Trophoblast cell (in vitro differentiated cells and primary cell): ENCODE measurements at regions not wholly inside any gene's neighbourhood (a gene's known extent, or its start where the extent isn't known, plus 50 kb on each side); places are given as distances from the start of the nearest gene placed in this dataset.

Experiments
- DNase-seq, 2 donors: peaks; one replicate each; pipeline ENCODE4 v3.0.0-alpha.2; 2016
- H2AFZ ChIP-seq: 2 replicates; pipeline ENCODE4 v1.6.1; 2013; ENCODE audit warnings: low read length, moderate library complexity, mild to moderate bottlenecking; ENCODE audit not compliant: insufficient read depth, poor library complexity
- H2AK5ac ChIP-seq: 2 replicates; pipeline ENCODE4 v1.6.1; 2013; ENCODE audit warnings: mild to moderate bottlenecking, low read length
- H2BK120ac ChIP-seq: 2 replicates; pipeline ENCODE4 v1.6.1; 2013; ENCODE audit warnings: low read length, mild to moderate bottlenecking, moderate library complexity; ENCODE audit not compliant: insufficient read depth, poor library complexity
- H2BK12ac ChIP-seq: 2 replicates; pipeline ENCODE4 v1.6.1; 2013; ENCODE audit warnings: mild to moderate bottlenecking, low read length, moderate library complexity
- H2BK5ac ChIP-seq: 2 replicates; pipeline ENCODE4 v1.6.1; 2013; ENCODE audit warnings: low read length, low read depth, moderate library complexity, mild to moderate bottlenecking; ENCODE audit not compliant: poor library complexity
- H3K14ac ChIP-seq: 2 replicates; pipeline ENCODE4 v1.6.1; 2013; ENCODE audit warnings: mild to moderate bottlenecking, low read length
- H3K18ac ChIP-seq: 2 replicates; pipeline ENCODE4 v1.6.1; 2013; ENCODE audit warnings: mild to moderate bottlenecking, low read length
- H3K23ac ChIP-seq: 2 replicates; pipeline ENCODE4 v1.6.1; 2013; ENCODE audit warnings: low read length
- H3K27ac ChIP-seq: 2 replicates; pipeline ENCODE4 v1.5.1; 2013; ENCODE audit warnings: low read depth, mild to moderate bottlenecking, inconsistent platforms, low read length, moderate library complexity
- H3K27me3 ChIP-seq: 2 replicates; pipeline ENCODE4 v1.6.1; 2013; ENCODE audit warnings: inconsistent platforms, mild to moderate bottlenecking, low read length, moderate library complexity; ENCODE audit not compliant: insufficient read depth
- H3K36me3 ChIP-seq, 2 experiments: 1 replicate in 1 of 2; 2 replicates in 1 of 2; pipeline ENCODE4 v1.6.1; 2013; ENCODE audit warnings: low read length in 2 of 2, mild to moderate bottlenecking in 2 of 2, moderate library complexity in 1 of 2; ENCODE audit not compliant: insufficient read depth in 2 of 2, control insufficient read depth in 1 of 2
- H3K4ac ChIP-seq: 2 replicates; pipeline ENCODE4 v1.6.1; 2013; ENCODE audit warnings: low read depth, mild to moderate bottlenecking, low read length, moderate library complexity
- H3K4me1 ChIP-seq, 2 experiments: 1 replicate in 1 of 2; 2 replicates in 1 of 2; pipeline ENCODE4 v1.6.1; 2013; ENCODE audit warnings: low read length in 2 of 2, mild to moderate bottlenecking in 2 of 2, moderate library complexity in 1 of 2; ENCODE audit not compliant: insufficient read depth in 2 of 2, control insufficient read depth in 1 of 2
- H3K4me2 ChIP-seq: 2 replicates; pipeline ENCODE4 v1.6.1; 2013; ENCODE audit warnings: inconsistent platforms, mild to moderate bottlenecking, low read length, moderate library complexity
- H3K4me3 ChIP-seq: 2 replicates; pipeline ENCODE4 v1.5.1; 2013; ENCODE audit warnings: mild to moderate bottlenecking, low read depth, low read length, inconsistent platforms
- H3K79me1 ChIP-seq: one replicate; pipeline ENCODE4 v1.6.1; 2013; ENCODE audit warnings: low read length
- H3K79me2 ChIP-seq: 2 replicates; pipeline ENCODE4 v1.6.1; 2013; ENCODE audit warnings: low read length, mild to moderate bottlenecking; ENCODE audit not compliant: control insufficient read depth, insufficient read depth, poor library complexity
- H3K9ac ChIP-seq: 2 replicates; pipeline ENCODE4 v1.6.1; 2013; ENCODE audit warnings: mild to moderate bottlenecking, low read length
- H3K9me3 ChIP-seq: 2 replicates; pipeline ENCODE4 v1.6.1; 2013; ENCODE audit warnings: low read depth, mild to moderate bottlenecking, control low read depth, inconsistent platforms, low read length; ENCODE audit not compliant: insufficient read depth
- H4K12ac ChIP-seq: 2 replicates; pipeline ENCODE4 v1.6.1; 2013; ENCODE audit warnings: low read depth, mild to moderate bottlenecking, low read length, moderate library complexity
- H4K8ac ChIP-seq: 2 replicates; pipeline ENCODE4 v1.6.1; 2013; ENCODE audit warnings: low read depth, mild to moderate bottlenecking, low read length, moderate library complexity
- H4K91ac ChIP-seq: one replicate; pipeline ENCODE4 v1.6.1; 2013; ENCODE audit warnings: low read depth, mild to moderate bottlenecking, low read length, moderate library complexity
- WGBS: extraction: QIAGEN DNeasy Blood & Tissue Kit; methylation state at CpG from one replicate; pipeline ENCODE4 v1.1.7; 2013; ENCODE audit warnings: missing lambda C conversion rate; ENCODE audit not compliant: insufficient read length, insufficient coverage; ENCODE audit errors: extremely low coverage; 5-methylcytosine and 5-hydroxymethylcytosine counted together

GRCh38 chr1:88293691-88294190, 390.3 kb upstream of the PKN2 start:
- Histone ChIP-seq H3K27me3 (no peaks in the 10 kb centered on the region), H3K9me3 (no peaks in the 10 kb centered on the region), H3K27ac (no peak overlapping the region), H3K36me3 (no peaks in the 10 kb centered on the region), H3K9ac (peak overlapping the region; percentile 50), H4K91ac (no peak overlapping the region), H3K4me3 (no peak overlapping the region), H4K8ac (no peak overlapping the region), H2BK12ac (no peak overlapping the region), H4K12ac (no peak overlapping the region), H3K79me1 (peaks cover 2% of the 10 kb centered on the region), H3K14ac (no peak overlapping the region), H2AFZ (no peak overlapping the region), H2AK5ac (no peak overlapping the region), H3K79me2 (no peaks in the 10 kb centered on the region), H3K4me2 (no peak overlapping the region), H2BK5ac (no peak overlapping the region), H2BK120ac (no peak overlapping the region), H3K23ac (no peak overlapping the region), H3K18ac (no peak overlapping the region), H3K4me1 (peaks cover 0 to 3% of the 10 kb centered on the region in 2 experiments), H3K4ac (no peak overlapping the region)
- DNase-seq: peak; percentile 41 to 93
- no CpG with 5 or more reads among the region's 1 CpG for WGBS

GRCh38 chr1:88296227-88296626, 387.8 kb upstream of the PKN2 start:
- Histone ChIP-seq H3K23ac (no peak overlapping the region), H3K4me3 (no peak overlapping the region), H3K79me2 (no peaks in the 10 kb centered on the region), H3K36me3 (no peaks in the 10 kb centered on the region), H3K27ac (no peak overlapping the region), H3K9me3 (no peaks in the 10 kb centered on the region), H4K12ac (no peak overlapping the region), H3K4me2 (no peak overlapping the region), H3K9ac (no peak overlapping the region), H4K91ac (no peak overlapping the region), H2BK12ac (no peak overlapping the region), H3K4ac (no peak overlapping the region), H3K14ac (no peak overlapping the region), H3K27me3 (no peaks in the 10 kb centered on the region), H2BK120ac (no peak overlapping the region), H3K4me1 (peaks cover 0 to 3% of the 10 kb centered on the region in 2 experiments), H2AK5ac (no peak overlapping the region), H3K18ac (no peak overlapping the region), H4K8ac (no peak overlapping the region), H2AFZ (no peak overlapping the region), H2BK5ac (no peak overlapping the region), H3K79me1 (peaks cover 2% of the 10 kb centered on the region)
- WGBS: no CpG with 5 or more reads among the region's 2 CpGs
- no peak for DNase-seq

GRCh38 chr1:88296642-88297041, 387.4 kb upstream of the PKN2 start:
- Histone ChIP-seq H3K4me1 (peaks cover 0 to 3% of the 10 kb centered on the region in 2 experiments), H3K23ac (no peak overlapping the region), H3K9me3 (no peaks in the 10 kb centered on the region), H3K36me3 (no peaks in the 10 kb centered on the region), H3K27ac (no peak overlapping the region), H2BK12ac (no peak overlapping the region), H3K79me1 (peaks cover 2% of the 10 kb centered on the region), H2BK5ac (no peak overlapping the region), H2BK120ac (no peak overlapping the region), H3K79me2 (no peaks in the 10 kb centered on the region), H3K9ac (no peak overlapping the region), H4K91ac (no peak overlapping the region), H3K27me3 (no peaks in the 10 kb centered on the region), H3K4me2 (no peak overlapping the region), H3K18ac (no peak overlapping the region), H3K4me3 (no peak overlapping the region), H3K14ac (no peak overlapping the region), H4K12ac (no peak overlapping the region), H4K8ac (no peak overlapping the region), H3K4ac (no peak overlapping the region), H2AK5ac (no peak overlapping the region), H2AFZ (no peak overlapping the region)
- no CpG with 5 or more reads among the region's 2 CpGs for WGBS
- no peak for DNase-seq

- DNase-seq: no peak
- Histone ChIP-seq H2BK120ac (no peak overlapping the region), H3K14ac (no peak overlapping the region), H4K8ac (no peak overlapping the region), H2BK12ac (no peak overlapping the region), H3K27me3 (no peaks in the 10 kb centered on the region), H3K4me2 (no peak overlapping the region), H3K4ac (no peak overlapping the region), H3K9ac (no peak overlapping the region), H2BK5ac (no peak overlapping the region), H3K4me3 (no peak overlapping the region), H3K79me2 (no peaks in the 10 kb centered on the region), H3K4me1 (peaks cover 0 to 1% of the 10 kb centered on the region in 2 experiments), H3K27ac (no peak overlapping the region), H3K9me3 (no peaks in the 10 kb centered on the region), H4K12ac (no peak overlapping the region), H4K91ac (no peak overlapping the region), H3K23ac (no peak overlapping the region), H2AK5ac (no peak overlapping the region), H3K79me1 (peaks cover 2% of the 10 kb centered on the region), H3K36me3 (no peaks in the 10 kb centered on the region), H2AFZ (no peak overlapping the region), H3K18ac (no peak overlapping the region)
- WGBS: no CpG with 5 or more reads among the region's 1 CpG
These were observed 385.6 kb upstream of the PKN2 start for GRCh38 chr1:88298506-88298905.
